GM19395 (cell line): ENCODE measurements at regions not wholly inside any gene's neighbourhood (a gene's known extent, or its start where the extent isn't known, plus 50 kb on each side); places are given as distances from the start of the nearest gene placed in this dataset.
"Not testable (repeated sequence)": the region's sequence is repeated elsewhere in the genome, so short reads cannot be mapped to it uniquely, and the experiment has no call there.

Experiments used
- ATAC-seq: cut with Tn5 transposase; IDR thresholded peaks from one replicate; pipeline ENCODE4 v1.9.1; 2021; ENCODE audit warnings: mild to moderate bottlenecking, moderate library complexity; ENCODE audit not compliant: unreplicated experiment

GRCh38 chrX:137646472-137646871 is 80.5 kb downstream of the ZIC3 start:
- ATAC-seq = no peak

GRCh38 chrX:137651647-137652046 is 85.7 kb downstream of the ZIC3 start:
- no peak for ATAC-seq

- ATAC-seq = no peak
Observed at GRCh38 chrX:137652086-137652485, 86.2 kb downstream of the ZIC3 start.

- no peak for ATAC-seq
Observed at GRCh38 chrX:137654481-137654880, 88.6 kb downstream of the ZIC3 start.

GRCh38 chrX:137667776-137668175 is 101.8 kb downstream of the ZIC3 start:
- ATAC-seq = no peak

- ATAC-seq = no peak
Observed at GRCh38 chrX:137684591-137684990, 118.7 kb downstream of the ZIC3 start.

- ATAC-seq = no peak
Observed at GRCh38 chrX:137695417-137695816, 129.5 kb downstream of the ZIC3 start.

GRCh38 chrX:137707348-137707747 is 141.4 kb downstream of the ZIC3 start:
- ATAC-seq = no peak

- ATAC-seq = no peak
Observed at GRCh38 chrX:137742846-137743245, 176.9 kb downstream of the ZIC3 start.

GRCh38 chrX:137743414-137743813 is 177.5 kb downstream of the ZIC3 start:
- ATAC-seq = no peak

- ATAC-seq = no peak
Observed at GRCh38 chrX:137746289-137746688, 180.4 kb downstream of the ZIC3 start.

- no peak for ATAC-seq
Observed at GRCh38 chrX:137747244-137748043, 181.5 kb downstream of the ZIC3 start.

- no peak for ATAC-seq
Observed at GRCh38 chrX:137748827-137749226, 182.9 kb downstream of the ZIC3 start.

GRCh38 chrX:137749246-137749645 is 183.3 kb downstream of the ZIC3 start:
- no peak for ATAC-seq

GRCh38 chrX:137771537-137771936 is 205.6 kb downstream of the ZIC3 start:
- no peak for ATAC-seq

- ATAC-seq = no peak
Observed at GRCh38 chrX:137792214-137792613, 226.3 kb downstream of the ZIC3 start.

- not testable (repeated sequence) for ATAC-seq
Observed at GRCh38 chrX:137797926-137798325, 232.0 kb downstream of the ZIC3 start.

GRCh38 chrX:137823257-137823656 is 257.3 kb downstream of the ZIC3 start:
- no peak for ATAC-seq

- no peak for ATAC-seq
Observed at GRCh38 chrX:137847376-137847775, 281.4 kb downstream of the ZIC3 start.

GRCh38 chrX:137848266-137848905 is 282.5 kb downstream of the ZIC3 start:
- no peak for ATAC-seq

GRCh38 chrX:137852502-137852901 is 286.6 kb downstream of the ZIC3 start:
- no peak for ATAC-seq

GRCh38 chrX:137855490-137855889 is 289.6 kb downstream of the ZIC3 start:
- ATAC-seq = no peak
